ENCODE measurements at regions not wholly inside any gene's neighbourhood (a gene's known extent, or its start where the extent isn't known, plus 50 kb on each side); places are given as distances from the start of the nearest gene placed in this dataset.

GRCh38 chr3:71902258-71903111 is 117.5 kb upstream of the PROK2 start:
- no peaks in the 10 kb centered on the region for H3K27me3 ChIP-seq
- no peak overlapping the region for H3K4me3 ChIP-seq
- H3K9me3 ChIP-seq, result no peaks in the 10 kb centered on the region
- DNase-seq, result no peak
- no peaks in the 10 kb centered on the region for H3K36me3 ChIP-seq

- no peak overlapping the region for H3K4me3 ChIP-seq
- no peaks in the 10 kb centered on the region for H3K27me3 ChIP-seq
- H3K36me3 ChIP-seq, result no peaks in the 10 kb centered on the region
- H3K9me3 ChIP-seq, result no peaks in the 10 kb centered on the region
- no peak for DNase-seq
These were observed 116.7 kb upstream of the PROK2 start for GRCh38 chr3:71901645-71902044.

- H3K4me3 ChIP-seq, result no peak overlapping the region
These were observed 115.1 kb upstream of the PROK2 start for GRCh38 chr3:71900057-71900456.

GRCh38 chr3:71896751-71897150 is 111.8 kb upstream of the PROK2 start:
- no peak for DNase-seq

More at GRCh38 chr3:71900057-71900456, 115.1 kb upstream of the PROK2 start:
- H3K36me3 ChIP-seq, result no peaks in the 10 kb centered on the region
- H3K27me3 ChIP-seq, result no peaks in the 10 kb centered on the region
- no peak for DNase-seq
- no peaks in the 10 kb centered on the region for H3K9me3 ChIP-seq

GRCh38 chr3:71893702-71894479 is 108.9 kb upstream of the PROK2 start:
- H3K27me3 ChIP-seq, result no peaks in the 10 kb centered on the region
- DNase-seq, result no peak
- no peak overlapping the region for H3K4me3 ChIP-seq
- no peaks in the 10 kb centered on the region for H3K9me3 ChIP-seq
- no peaks in the 10 kb centered on the region for H3K36me3 ChIP-seq

More at GRCh38 chr3:71896751-71897150, 111.8 kb upstream of the PROK2 start:
- Histone ChIP-seq H3K27me3 (no peaks in the 10 kb centered on the region), H3K9me3 (no peaks in the 10 kb centered on the region), H3K4me3 (no peak overlapping the region), H3K36me3 (no peaks in the 10 kb centered on the region)

GRCh38 chr3:71893122-71893521 is 108.2 kb upstream of the PROK2 start:
- Histone ChIP-seq H3K36me3 (no peaks in the 10 kb centered on the region), H3K27me3 (no peaks in the 10 kb centered on the region), H3K4me3 (no peak overlapping the region), H3K9me3 (no peaks in the 10 kb centered on the region)
- DNase-seq, result no peak

- H3K4me3 ChIP-seq, result no peak overlapping the region
- H3K36me3 ChIP-seq, result no peaks in the 10 kb centered on the region
- DNase-seq, result peak; percentile 13
- no peaks in the 10 kb centered on the region for H3K9me3 ChIP-seq
- no peaks in the 10 kb centered on the region for H3K27me3 ChIP-seq
These were observed 106.5 kb upstream of the PROK2 start for GRCh38 chr3:71891483-71891882.

GRCh38 chr3:71890356-71890931 is 105.5 kb upstream of the PROK2 start:
- no peak for DNase-seq
- Histone ChIP-seq H3K4me3 (no peak overlapping the region), H3K36me3 (no peaks in the 10 kb centered on the region), H3K27me3 (no peaks in the 10 kb centered on the region), H3K9me3 (no peaks in the 10 kb centered on the region)

- DNase-seq, result no peak
- Histone ChIP-seq H3K4me3 (no peak overlapping the region), H3K9me3 (no peaks in the 10 kb centered on the region), H3K27me3 (no peaks in the 10 kb centered on the region), H3K36me3 (no peaks in the 10 kb centered on the region)
These were observed 102.3 kb upstream of the PROK2 start for GRCh38 chr3:71887256-71887655.

- Histone ChIP-seq H3K36me3 (no peaks in the 10 kb centered on the region), H3K4me3 (no peak overlapping the region), H3K27me3 (no peaks in the 10 kb centered on the region), H3K9me3 (no peaks in the 10 kb centered on the region)
- no peak for DNase-seq
These were observed 100.1 kb upstream of the PROK2 start for GRCh38 chr3:71885006-71885405.

GRCh38 chr3:71881732-71882131 is 96.8 kb upstream of the PROK2 start:
- Histone ChIP-seq H3K9me3 (no peaks in the 10 kb centered on the region), H3K36me3 (no peaks in the 10 kb centered on the region), H3K27me3 (no peaks in the 10 kb centered on the region), H3K4me3 (no peak overlapping the region)
- DNase-seq, result no peak

- H3K36me3 ChIP-seq, result no peaks in the 10 kb centered on the region
- no peaks in the 10 kb centered on the region for H3K9me3 ChIP-seq
- no peaks in the 10 kb centered on the region for H3K27me3 ChIP-seq
- H3K4me3 ChIP-seq, result no peak overlapping the region
- DNase-seq, result no peak
These were observed 96.1 kb upstream of the PROK2 start for GRCh38 chr3:71881041-71881440.

GRCh38 chr3:71879089-71879488 is 94.1 kb upstream of the PROK2 start:
- no peaks in the 10 kb centered on the region for H3K27me3 ChIP-seq
- no peaks in the 10 kb centered on the region for H3K36me3 ChIP-seq
- H3K9me3 ChIP-seq, result no peaks in the 10 kb centered on the region
- no peak for DNase-seq
- H3K4me3 ChIP-seq, result no peak overlapping the region

GRCh38 chr3:71876135-71877105 is 91.5 kb upstream of the PROK2 start:
- Histone ChIP-seq H3K36me3 (no peaks in the 10 kb centered on the region), H3K4me3 (no peak overlapping the region), H3K9me3 (no peaks in the 10 kb centered on the region), H3K27me3 (no peaks in the 10 kb centered on the region)
- no peak for DNase-seq

GRCh38 chr3:71875461-71875947 is 90.6 kb upstream of the PROK2 start:
- Histone ChIP-seq H3K4me3 (no peak overlapping the region), H3K9me3 (no peaks in the 10 kb centered on the region), H3K36me3 (no peaks in the 10 kb centered on the region), H3K27me3 (no peaks in the 10 kb centered on the region)
- peak; percentile 55 for DNase-seq

GRCh38 chr3:71874618-71875017 is 89.7 kb upstream of the PROK2 start:
- Histone ChIP-seq H3K36me3 (no peaks in the 10 kb centered on the region), H3K9me3 (no peaks in the 10 kb centered on the region), H3K4me3 (no peak overlapping the region), H3K27me3 (no peaks in the 10 kb centered on the region)
- DNase-seq, result no peak
